Natural killer cell treated with Interleukin-12 subunit alpha and Interleukin-12 subunit beta and Interleukin-15 and Interleukin-18, amount 100 ng/mL, for 72 hours (primary cell): ENCODE measurements at regions not wholly inside any gene's neighbourhood (a gene's known extent, or its start where the extent isn't known, plus 50 kb on each side); places are given as distances from the start of the nearest gene placed in this dataset.

Source experiments
- ATAC-seq, 2 donors: fragments of 150-1000 bp; cut with Tn5 transposase in 1 of 2; sonication (Bioruptor Pico), chemical (Tn5 transposase) in 1 of 2; 2 replicates each; pipeline ENCODE4 v1.10.0; 2021
- DNase-seq: peaks from one replicate; pipeline ENCODE4 v3.0.0; 2022; ENCODE audit warnings: low spot score
- H3K27ac Mint-ChIP-seq, 2 donors: 1 replicate in 1 of 2; 2 replicates in 1 of 2; pipeline ENCODE4 v1.8.0; 2022; ENCODE audit warnings: mixed read lengths in 2 of 2, mild to moderate bottlenecking in 1 of 2, moderate library complexity in 1 of 2
- H3K27me3 Mint-ChIP-seq, 2 donors: 1 replicate in 1 of 2; 2 replicates in 1 of 2; pipeline ENCODE4 v1.8.0; 2022; ENCODE audit warnings: mixed read lengths in 2 of 2
- H3K36me3 Mint-ChIP-seq: one replicate; pipeline ENCODE4 v1.8.0; 2022; ENCODE audit warnings: mixed read lengths
- H3K4me1 Mint-ChIP-seq, 2 donors: 1 replicate in 1 of 2; 2 replicates in 1 of 2; pipeline ENCODE4 v1.8.0; 2022; ENCODE audit warnings: low read depth in 2 of 2, mixed read lengths in 2 of 2, mild to moderate bottlenecking in 1 of 2
- H3K4me3 Mint-ChIP-seq: one replicate; pipeline ENCODE4 v1.8.0; 2022; ENCODE audit warnings: mixed read lengths
- H3K9me3 Mint-ChIP-seq: 2 replicates; pipeline ENCODE4 v1.8.0; 2022; ENCODE audit warnings: mixed read lengths

- Mint-ChIP-seq H3K4me1 (no peaks in the 10 kb centered on the region), H3K9me3 (no peaks in the 10 kb centered on the region), H3K4me3 (no peak overlapping the region), H3K27me3 (peaks cover 12 to 14% of the 10 kb centered on the region in 2 donors), H3K27ac (no peak overlapping the region), H3K36me3 (no peaks in the 10 kb centered on the region)
- ATAC-seq = peak in 1 of 2 donors; percentile 15
- DNase-seq = no peak
These were observed 50.4 kb upstream of the APCDD1L start for GRCh38 chr20:58565461-58566175.
